ENCODE measurements at regions not wholly inside any gene's neighbourhood (a gene's known extent, or its start where the extent isn't known, plus 50 kb on each side); places are given as distances from the start of the nearest gene placed in this dataset.
"Not testable (repeated sequence)": the region's sequence is repeated elsewhere in the genome, so short reads cannot be mapped to it uniquely, and the experiment has no call there.

- TF ChIP-seq POLR2A (IDR thresholded peaks at IDR 0.05; ENCODE audit: low read depth, low read length); POU2F2 (IDR thresholded peaks at IDR 0.05; ENCODE audit: low read depth, low read length); POLR2AphosphoS5 (IDR thresholded peaks at IDR 0.05; ENCODE audit: low read depth, low read length); PAX5 (IDR thresholded peaks at IDR 0.05; ENCODE audit: insufficient read depth, low read length, severe bottlenecking); TAF1 (IDR thresholded peaks at IDR 0.05; ENCODE audit: low read depth, low read length); SPI1 (IDR thresholded peaks at IDR 0.05; ENCODE audit: low read depth, low read length): not testable (repeated sequence)
These were observed 5414.5 kb upstream of the TPTE start for GRCh38 chr21:5106767-5107464.

Measured in GM12891 (cell line).